B cell (primary cell): ENCODE measurements at regions not wholly inside any gene's neighbourhood (a gene's known extent, or its start where the extent isn't known, plus 50 kb on each side); places are given as distances from the start of the nearest gene placed in this dataset.

Experiments used
- EZH2 ChIP-seq: IDR thresholded peaks from 2 replicates; pipeline ENCODE4 v1.6.1; 2012; ENCODE audit warnings: borderline replicate concordance, low read depth, mild to moderate bottlenecking, moderate library complexity, low read length; ENCODE audit not compliant: insufficient read depth, poor library complexity, severe bottlenecking
- TF ChIP-seq, protein P1 (sequence below): fragments of 200-600 bp; IDR thresholded peaks from one replicate; pipeline ENCODE4 v1.8.0; 2022; ENCODE audit warnings: antibody characterized with exemption, mild to moderate bottlenecking

- no peak for TF ChIP-seq EZH2
- TF ChIP-seq, protein P1, sequence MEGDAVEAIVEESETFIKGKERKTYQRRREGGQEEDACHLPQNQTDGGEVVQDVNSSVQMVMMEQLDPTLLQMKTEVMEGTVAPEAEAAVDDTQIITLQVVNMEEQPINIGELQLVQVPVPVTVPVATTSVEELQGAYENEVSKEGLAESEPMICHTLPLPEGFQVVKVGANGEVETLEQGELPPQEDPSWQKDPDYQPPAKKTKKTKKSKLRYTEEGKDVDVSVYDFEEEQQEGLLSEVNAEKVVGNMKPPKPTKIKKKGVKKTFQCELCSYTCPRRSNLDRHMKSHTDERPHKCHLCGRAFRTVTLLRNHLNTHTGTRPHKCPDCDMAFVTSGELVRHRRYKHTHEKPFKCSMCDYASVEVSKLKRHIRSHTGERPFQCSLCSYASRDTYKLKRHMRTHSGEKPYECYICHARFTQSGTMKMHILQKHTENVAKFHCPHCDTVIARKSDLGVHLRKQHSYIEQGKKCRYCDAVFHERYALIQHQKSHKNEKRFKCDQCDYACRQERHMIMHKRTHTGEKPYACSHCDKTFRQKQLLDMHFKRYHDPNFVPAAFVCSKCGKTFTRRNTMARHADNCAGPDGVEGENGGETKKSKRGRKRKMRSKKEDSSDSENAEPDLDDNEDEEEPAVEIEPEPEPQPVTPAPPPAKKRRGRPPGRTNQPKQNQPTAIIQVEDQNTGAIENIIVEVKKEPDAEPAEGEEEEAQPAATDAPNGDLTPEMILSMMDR: no peak
Observed at GRCh38 chr19:32105527-32106310, 239.7 kb upstream of the ZNF507 start.
